ENCODE measurements at regions not wholly inside any gene's neighbourhood (a gene's known extent, or its start where the extent isn't known, plus 50 kb on each side); places are given as distances from the start of the nearest gene placed in this dataset.

GRCh38 chr14:45308745-45309397 is 55.9 kb upstream of the MIS18BP1 start:
- DNase-seq = no peak

Measured in NCI-H1092 treated with DMSO at 0.1 percent for 48 hours (cell line).